ENCODE measurements at regions not wholly inside any gene's neighbourhood (a gene's known extent, or its start where the extent isn't known, plus 50 kb on each side); places are given as distances from the start of the nearest gene placed in this dataset.

GRCh38 chr2:82896117-82896516 is 1563.0 kb downstream of the SUCLG1 start (continued):
- TF ChIP-seq HMG20B (CRISPR knock-in tag; IDR thresholded peaks at IDR 0.05): no peak
- TF ChIP-seq ZNF274 (IDR thresholded peaks at IDR 0.05; ENCODE audit: borderline replicate concordance, low read depth, low read length): no peak
- no peak for TF ChIP-seq NKRF (IDR thresholded peaks at IDR 0.05; ENCODE audit: borderline replicate concordance)
- TF ChIP-seq PHF8 (IDR thresholded peaks at IDR 0.05; ENCODE audit: borderline replicate concordance, low read length): no peak
- TF ChIP-seq ARHGAP35 (IDR thresholded peaks at IDR 0.05; ENCODE audit: partially characterized antibody): no peak
- TF ChIP-seq GABPA (tag; conservative IDR thresholded peaks at IDR 0.05; ENCODE audit: low read depth): no peak
- TF ChIP-seq BDP1 (IDR thresholded peaks at IDR 0.05; ENCODE audit: insufficient read depth, insufficient read length): no peak
- TF ChIP-seq SIRT6 (IDR thresholded peaks at IDR 0.05; ENCODE audit: low read depth, low read length): no peak
- TF ChIP-seq HDAC6 (IDR thresholded peaks at IDR 0.05; ENCODE audit: low read depth, low read length): no peak
- TF ChIP-seq RFX5 (IDR thresholded peaks at IDR 0.05; ENCODE audit: low read depth, low read length): no peak

GRCh38 chr2:82893190-82893589 is 1565.9 kb downstream of the SUCLG1 start:
- Histone ChIP-seq H3K4me1 (replicated peaks in 1 of 2; ENCODE audit: control insufficient read depth in 2 of 2, insufficient read depth in 2 of 2, low read length in 2 of 2) (no peaks in the 10 kb centered on the region), H3K4me3 (no peak overlapping the region), H3K4me2 (ENCODE audit: insufficient read depth, low read length) (no peak overlapping the region), H3K27ac (ENCODE audit: extremely low read depth, low read depth, low read length) (no peak overlapping the region), H3K27me3 (ENCODE audit: control insufficient read depth in 2 of 2, insufficient read depth in 2 of 2, low read length in 2 of 2) (no peaks in the 10 kb centered on the region), H3K9me1 (ENCODE audit: control insufficient read depth, insufficient read depth, low read length) (no peaks in the 10 kb centered on the region), H3K79me2 (ENCODE audit: control insufficient read depth, insufficient read depth, low read length) (no peaks in the 10 kb centered on the region), H2AFZ (ENCODE audit: low read depth, low read length) (no peak overlapping the region), H3K9me3 (replicated peaks; ENCODE audit: control insufficient read depth, insufficient read depth, low read depth, low read length) (no peaks in the 10 kb centered on the region), H4K20me1 (replicated peaks; ENCODE audit: control insufficient read depth, insufficient read depth, low read length) (no peaks in the 10 kb centered on the region), H3K9ac (ENCODE audit: insufficient read depth in 1 of 2, low read depth in 2 of 2, low read length in 2 of 2) (no peak overlapping the region), H3K36me3 (ENCODE audit: control insufficient read depth, insufficient read depth, low read length) (no peaks in the 10 kb centered on the region)
- FAIRE-seq: no peak
- no peak for DNase-seq (ENCODE audit: extremely low read depth in 1 of 4, low spot score in 3 of 4)
- POLR2A ChIA-PET: interaction anchor here (0.6 kb wide), 1 partner anchor 13 kb away, joined by 3 read pairs; no protein-coding TSS in a partner anchor
- BruUV-seq (replicated peaks): no TSS peak
- ATAC-seq: no peak
- no peak for TF ChIP-seq ZBTB12 (CRISPR knock-in tag; IDR thresholded peaks at IDR 0.05)
- TF ChIP-seq ZBED1 (IDR thresholded peaks at IDR 0.05): no peak
- TF ChIP-seq SNAPC5 (CRISPR knock-in tag; IDR thresholded peaks at IDR 0.05): no peak
- CTCF ChIA-PET (ENCODE audit: low intra/inter-chr PET ratio): no interaction called here
- intact Hi-C loops (cut with micrococcal nuclease) (no loop called here), in situ Hi-C loops (cut with MboI) (no loop called here)
- 13% methylated on average over 2 of the region's 2 CpGs for WGBS (ENCODE audit: insufficient coverage, low coverage, missing lambda C conversion rate)
